ENCODE measurements at regions not wholly inside any gene's neighbourhood (a gene's known extent, or its start where the extent isn't known, plus 50 kb on each side); places are given as distances from the start of the nearest gene placed in this dataset.

GRCh38 chr17:52294301-52294700 lies 135.8 kb upstream of the CA10 start:
- no peak for DNase-seq (ENCODE audit: low read depth)
- TF ChIP-seq CTCF (IDR thresholded peaks at IDR 0.05; ENCODE audit: low read depth, low read length): no peak
- TF ChIP-seq POLR2A (IDR thresholded peaks at IDR 0.05; ENCODE audit: extremely low read depth, insufficient read length): no peak
- TF ChIP-seq MYC (IDR thresholded peaks at IDR 0.05; ENCODE audit: low read depth, low read length): no peak
- TF ChIP-seq, protein P1, sequence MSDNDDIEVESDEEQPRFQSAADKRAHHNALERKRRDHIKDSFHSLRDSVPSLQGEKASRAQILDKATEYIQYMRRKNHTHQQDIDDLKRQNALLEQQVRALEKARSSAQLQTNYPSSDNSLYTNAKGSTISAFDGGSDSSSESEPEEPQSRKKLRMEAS (IDR thresholded peaks at IDR 0.05; ENCODE audit: low read depth, low read length): no peak

DNA sequence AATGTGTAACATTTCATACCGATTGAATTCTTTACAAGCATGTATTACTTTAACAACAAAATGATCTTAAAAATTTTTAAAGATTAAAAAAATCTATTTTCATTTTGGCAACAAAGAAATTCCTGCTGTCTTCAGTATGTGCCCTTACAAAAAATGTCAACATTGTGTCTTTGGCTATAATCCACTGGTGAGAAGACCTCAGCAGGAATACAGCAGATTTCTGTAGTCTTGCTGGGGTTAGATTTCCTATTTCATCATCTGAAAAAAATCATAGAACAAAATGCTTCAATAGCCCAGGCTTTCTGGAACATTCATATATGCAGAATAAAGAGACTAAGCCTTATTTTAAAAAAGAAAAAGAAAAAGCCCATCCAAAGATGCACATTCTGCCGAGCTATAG lies 129.1 kb upstream of the CA10 start:
- no peak overlapping the region for H3K4me3 ChIP-seq (ENCODE audit: low read depth, low read length)
- no peak for DNase-seq (ENCODE audit: low read depth)
- TF ChIP-seq CTCF (IDR thresholded peaks at IDR 0.05; ENCODE audit: low read depth, low read length) (no peak), MYC (IDR thresholded peaks at IDR 0.05; ENCODE audit: low read depth, low read length) (no peak), POLR2A (IDR thresholded peaks at IDR 0.05; ENCODE audit: extremely low read depth, insufficient read length) (no peak)
- TF ChIP-seq, protein P1 (IDR thresholded peaks at IDR 0.05; ENCODE audit: low read depth, low read length): no peak

More at GRCh38 chr17:52294301-52294700, 135.8 kb upstream of the CA10 start:
- H3K4me3 ChIP-seq (ENCODE audit: low read depth, low read length): no peak overlapping the region

DNA sequence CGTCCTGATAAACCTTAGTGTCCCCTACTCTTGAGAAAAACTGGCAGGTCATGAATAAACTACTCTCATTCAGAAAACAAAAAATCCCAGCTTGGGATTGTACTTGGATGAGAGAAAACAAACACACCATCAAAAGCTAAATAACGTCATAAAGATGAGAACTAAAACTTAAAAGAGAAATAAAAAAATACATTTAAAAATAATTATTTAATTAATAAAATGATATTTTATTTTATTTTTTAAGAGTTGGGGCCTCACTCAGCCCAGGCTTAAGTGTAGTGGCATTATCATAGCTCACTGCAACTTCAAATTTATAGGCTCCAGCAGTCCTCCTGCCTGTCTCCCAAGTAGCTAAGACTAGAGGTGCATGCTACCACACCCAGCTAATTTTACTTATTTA lies 125.4 kb upstream of the CA10 start:
- H3K4me3 ChIP-seq (ENCODE audit: low read depth, low read length): no peak overlapping the region
- no peak for DNase-seq (ENCODE audit: low read depth)
- TF ChIP-seq POLR2A (IDR thresholded peaks at IDR 0.05; ENCODE audit: extremely low read depth, insufficient read length): no peak
- TF ChIP-seq CTCF (IDR thresholded peaks at IDR 0.05; ENCODE audit: low read depth, low read length): no peak
- TF ChIP-seq, protein P1 (IDR thresholded peaks at IDR 0.05; ENCODE audit: low read depth, low read length): no peak
- no peak for TF ChIP-seq MYC (IDR thresholded peaks at IDR 0.05; ENCODE audit: low read depth, low read length)

- TF ChIP-seq CTCF (IDR thresholded peaks at IDR 0.05; ENCODE audit: low read depth, low read length) (no peak), POLR2A (IDR thresholded peaks at IDR 0.05; ENCODE audit: extremely low read depth, insufficient read length) (no peak), MYC (IDR thresholded peaks at IDR 0.05; ENCODE audit: low read depth, low read length) (no peak)
- TF ChIP-seq, protein P1 (IDR thresholded peaks at IDR 0.05; ENCODE audit: low read depth, low read length): no peak
Measured at GRCh38 chr17:52276381-52277008, 118.0 kb upstream of the CA10 start.

GRCh38 chr17:52271781-52272180 lies 113.3 kb upstream of the CA10 start:
- DNase-seq (ENCODE audit: low read depth): no peak
- TF ChIP-seq POLR2A (IDR thresholded peaks at IDR 0.05; ENCODE audit: extremely low read depth, insufficient read length) (no peak), MYC (IDR thresholded peaks at IDR 0.05; ENCODE audit: low read depth, low read length) (no peak), CTCF (IDR thresholded peaks at IDR 0.05; ENCODE audit: low read depth, low read length) (no peak)
- TF ChIP-seq, protein P1 (IDR thresholded peaks at IDR 0.05; ENCODE audit: low read depth, low read length): no peak
- H3K4me3 ChIP-seq (ENCODE audit: low read depth, low read length): no peak overlapping the region

More at GRCh38 chr17:52276381-52277008, 118.0 kb upstream of the CA10 start:
- no peak for DNase-seq (ENCODE audit: low read depth)
- no peak overlapping the region for H3K4me3 ChIP-seq (ENCODE audit: low read depth, low read length)
